ENCODE measurements at regions not wholly inside any gene's neighbourhood (a gene's known extent, or its start where the extent isn't known, plus 50 kb on each side); places are given as distances from the start of the nearest gene placed in this dataset.

- no peak for DNase-seq
Observed at GRCh38 chr5:15260356-15261268, 239.4 kb upstream of the FBXL7 start.

DNA sequence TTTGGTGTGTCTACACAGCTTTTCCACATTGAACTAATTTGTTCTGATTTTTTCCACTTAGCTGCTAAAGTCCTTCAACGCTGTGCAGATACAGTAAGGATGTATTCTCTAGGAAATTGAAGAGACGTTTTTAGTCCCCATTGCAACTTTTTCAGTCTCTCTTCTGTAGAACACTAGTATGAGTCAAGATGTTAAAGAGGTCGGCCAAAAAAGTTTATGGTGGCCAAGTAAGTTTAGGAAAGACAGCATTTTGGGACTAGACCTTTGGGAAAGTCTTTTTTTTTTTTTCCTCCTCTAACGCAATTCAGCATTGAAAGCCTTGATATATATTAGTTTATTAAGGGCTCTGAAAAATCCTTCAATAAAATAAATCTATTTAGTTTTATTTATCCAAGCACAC, 243.5 kb upstream of the FBXL7 start:
- DNase-seq, result no peak

DNA sequence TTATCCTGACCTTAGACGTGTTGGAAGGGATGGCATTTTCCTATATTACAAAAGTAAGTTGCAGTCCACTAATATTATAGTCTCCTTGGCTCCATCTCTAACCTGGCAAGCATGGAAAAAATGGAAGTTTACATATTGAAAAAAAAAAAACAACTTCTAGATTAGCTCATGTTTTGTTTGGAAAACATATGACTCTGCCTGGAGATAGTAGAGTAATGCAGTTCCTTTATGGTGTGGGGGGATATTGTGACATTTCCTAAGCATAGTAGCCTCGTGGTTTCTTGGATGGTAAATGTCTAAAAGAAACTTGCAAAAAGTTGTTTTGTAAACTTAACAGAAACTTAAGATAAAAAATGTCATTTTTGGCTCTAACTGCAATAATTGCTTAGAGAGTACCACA, 244.4 kb upstream of the FBXL7 start:
- no peak for DNase-seq

- DNase-seq, result no peak
Observed at GRCh38 chr5:15254607-15255006, 245.4 kb upstream of the FBXL7 start.

- DNase-seq, result no peak
Observed at GRCh38 chr5:15252331-15252730, 247.6 kb upstream of the FBXL7 start.

- DNase-seq, result no peak
Observed at GRCh38 chr5:15249152-15249551, 250.8 kb upstream of the FBXL7 start.

DNA sequence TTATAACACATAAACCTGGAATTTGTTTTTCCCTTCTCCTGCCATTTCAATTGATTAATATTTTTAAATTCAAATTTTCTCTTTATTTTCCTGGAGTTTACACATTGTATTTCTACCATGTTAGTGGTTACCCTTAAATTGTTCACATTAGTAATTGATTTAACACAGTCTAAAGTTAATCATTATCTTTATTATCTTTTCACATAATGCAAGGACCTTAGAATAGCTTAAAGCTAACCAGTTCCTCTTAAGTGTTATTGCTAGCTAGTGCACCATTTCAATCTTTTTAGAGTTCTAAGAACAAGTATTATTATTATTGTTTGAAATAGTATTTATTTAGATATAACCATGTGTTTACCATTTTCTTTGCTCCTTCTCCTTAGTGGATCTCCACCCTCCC, 251.2 kb upstream of the FBXL7 start:
- no peak for DNase-seq

DNA sequence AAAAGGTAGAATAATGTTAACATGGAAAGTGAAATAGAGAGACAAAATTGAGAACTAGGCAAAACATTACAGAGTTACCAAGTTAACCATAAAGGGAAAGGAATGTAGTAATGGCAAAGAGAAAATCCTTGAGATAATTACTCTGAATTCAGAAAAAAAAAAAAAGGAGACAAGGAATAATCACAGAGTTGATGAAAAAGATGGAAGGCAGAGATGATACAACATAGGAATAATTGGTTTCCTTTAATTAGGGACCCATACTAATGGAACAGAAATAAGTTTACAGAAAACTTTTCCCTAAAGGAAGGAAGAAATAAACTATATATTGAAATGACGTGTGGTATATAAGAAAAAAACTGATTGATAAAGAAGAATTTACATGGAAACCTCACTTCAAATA, 254.1 kb upstream of the FBXL7 start:
- DNase-seq, result no peak

- DNase-seq, result no peak
Observed at GRCh38 chr5:15243301-15244020, 256.5 kb upstream of the FBXL7 start.

DNA sequence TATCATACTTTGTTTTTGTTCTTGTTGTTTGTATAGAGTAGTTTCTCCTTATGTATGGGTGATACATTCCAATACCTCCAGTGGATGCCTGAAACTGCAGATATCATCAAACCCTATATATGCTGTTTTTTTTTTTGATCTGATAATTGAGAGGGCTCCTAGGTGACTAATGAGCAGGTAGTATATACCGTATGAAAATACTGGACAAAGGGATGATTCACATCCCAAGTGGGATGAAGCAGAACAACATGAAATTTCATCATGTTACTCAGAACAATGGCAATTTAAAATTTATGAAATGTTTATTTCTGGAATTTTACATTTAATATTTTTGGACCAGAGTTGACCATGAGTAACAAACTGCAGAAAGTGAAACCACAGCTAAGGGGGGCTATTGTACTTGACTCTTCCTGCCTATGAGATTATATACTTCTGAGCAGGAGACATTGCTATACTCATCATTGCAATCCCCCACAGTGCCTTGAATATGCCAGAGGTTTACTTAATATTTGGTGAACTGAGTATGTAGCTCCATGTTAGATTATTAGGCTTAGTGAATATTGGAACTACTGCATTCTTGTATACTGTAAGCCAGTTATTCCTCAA, 258.7 kb upstream of the FBXL7 start:
- no peak for DNase-seq

DNA sequence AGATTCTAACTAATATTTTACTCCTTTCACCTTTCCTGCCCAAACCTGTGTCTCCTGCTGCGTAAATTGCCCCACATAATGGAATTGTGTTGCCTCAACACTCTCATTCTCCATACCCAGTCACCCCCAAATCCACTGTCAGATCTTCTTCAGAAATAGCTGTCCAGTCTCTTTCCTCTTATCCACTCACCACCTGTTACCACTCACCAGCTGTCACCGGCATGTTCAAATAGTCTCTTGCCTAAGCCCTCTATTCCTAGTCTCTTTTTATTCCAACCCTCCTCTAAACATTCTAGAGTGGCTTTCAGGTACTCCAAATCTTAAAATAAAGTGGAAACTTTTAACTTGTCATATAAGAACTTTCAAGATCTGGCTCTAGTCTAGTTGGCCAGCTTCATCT, 262.0 kb upstream of the FBXL7 start:
- DNase-seq, result no peak

DNA sequence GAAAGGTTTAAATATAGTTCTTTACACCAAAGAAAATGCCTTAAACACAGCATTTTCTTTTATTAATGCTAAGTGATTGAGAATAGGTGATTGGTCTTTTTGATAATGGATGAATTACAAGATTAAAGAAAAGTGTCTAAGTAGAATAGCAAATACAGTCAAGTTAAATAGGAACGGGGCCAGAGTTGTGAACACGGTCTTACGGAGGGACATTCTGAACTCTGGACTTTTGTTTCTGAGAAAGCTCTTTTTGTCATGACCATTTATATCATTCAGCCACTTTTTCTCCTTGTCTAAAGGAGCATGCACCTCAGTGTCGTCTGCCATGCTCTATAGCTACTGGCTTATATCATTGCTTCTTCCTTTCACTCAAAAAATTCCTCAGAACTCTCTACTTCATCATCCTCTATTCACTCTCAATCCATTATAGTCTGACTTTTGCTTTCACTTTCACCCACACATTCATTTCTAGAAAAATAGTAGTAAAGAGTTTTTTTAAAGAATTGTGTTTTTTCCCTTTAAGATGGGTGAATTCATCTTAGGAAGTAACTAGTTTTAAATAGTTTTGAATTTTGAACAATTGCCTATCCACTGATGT, 263.0 kb upstream of the FBXL7 start:
- DNase-seq, result no peak

DNA sequence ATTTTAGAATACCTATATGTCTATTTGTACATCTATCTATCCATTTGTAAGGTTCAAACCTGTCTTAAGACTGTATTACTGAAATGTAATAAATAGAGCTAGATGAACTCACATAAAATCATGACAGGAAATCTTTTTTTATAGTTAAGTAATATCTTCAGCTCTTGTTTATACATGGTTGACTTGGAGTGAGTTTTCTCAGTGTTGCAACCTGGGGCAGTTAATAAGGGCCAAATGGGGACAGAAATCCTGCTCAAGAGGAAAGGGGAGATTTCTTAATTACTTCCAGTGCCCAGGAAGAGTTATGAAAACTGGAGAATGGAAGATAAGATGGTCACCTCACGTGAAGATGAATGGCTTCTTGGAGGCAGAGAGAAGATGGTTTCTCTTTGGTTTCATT, 265.1 kb upstream of the FBXL7 start:
- DNase-seq, result no peak

- no peak for DNase-seq
Observed at GRCh38 chr5:15234366-15234765, 265.6 kb upstream of the FBXL7 start.

GRCh38 chr5:15233566-15233965, 266.4 kb upstream of the FBXL7 start:
- DNase-seq, result no peak

DNA sequence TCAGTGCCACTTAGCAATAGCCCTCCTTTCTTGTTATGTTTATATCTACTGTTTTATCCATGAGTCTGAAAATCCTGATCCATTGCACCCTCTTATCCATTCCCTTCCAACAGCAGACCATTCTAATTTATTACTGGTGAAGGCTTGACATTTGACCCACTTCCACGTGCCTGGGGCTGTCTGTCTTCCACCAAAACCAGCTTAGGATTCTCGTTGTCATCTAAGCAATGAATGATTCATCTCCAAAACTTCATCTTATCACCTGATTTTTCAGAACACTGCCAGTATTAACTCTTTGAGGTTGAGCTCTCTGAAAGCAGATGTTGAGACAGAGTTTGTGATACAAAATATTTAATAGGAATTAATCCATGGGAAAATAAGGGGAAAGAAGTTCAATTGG, 277.8 kb upstream of the FBXL7 start:
- DNase-seq, result no peak

- no peak for DNase-seq
Observed at GRCh38 chr5:15220642-15221173, 279.3 kb upstream of the FBXL7 start.

DNA sequence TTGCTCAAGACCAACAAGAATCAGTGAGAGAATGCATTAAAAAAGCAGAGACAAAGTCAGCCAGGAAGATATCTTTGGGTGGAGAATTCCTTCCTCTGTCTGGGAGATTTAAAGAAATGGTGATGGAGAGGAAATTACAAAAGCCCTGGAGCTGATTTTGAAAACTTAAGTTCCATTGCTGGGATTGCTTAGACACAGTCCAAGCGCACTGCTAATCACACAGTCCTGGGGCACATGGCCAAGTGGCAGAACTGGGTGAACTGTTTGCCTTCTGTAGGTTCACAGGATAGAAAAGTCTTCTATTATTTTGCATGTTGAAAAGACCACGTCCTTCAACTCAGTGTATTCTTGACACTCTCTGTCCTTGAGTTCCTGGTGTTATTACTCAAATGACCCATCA, 284.9 kb upstream of the FBXL7 start:
- no peak for DNase-seq

DNA sequence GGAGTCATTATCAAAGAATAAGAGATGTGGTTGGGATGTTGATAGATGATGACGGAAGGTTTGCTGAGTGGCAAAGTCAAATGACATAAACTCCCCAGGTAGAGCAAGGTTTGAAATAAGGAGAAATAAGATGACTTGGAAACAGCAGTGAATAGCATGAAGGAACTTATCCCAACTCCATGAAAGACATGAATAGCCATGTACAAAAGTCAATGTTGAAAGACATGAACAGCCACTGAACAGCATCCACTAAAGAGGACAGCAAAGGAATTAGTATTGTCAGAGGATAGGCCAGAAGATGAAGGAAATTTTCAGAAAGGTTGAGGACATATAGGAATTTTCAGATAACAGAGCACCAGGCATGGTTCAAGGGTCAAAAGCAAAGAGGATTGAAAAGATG, 286.0 kb upstream of the FBXL7 start:
- DNase-seq, result no peak

DNA sequence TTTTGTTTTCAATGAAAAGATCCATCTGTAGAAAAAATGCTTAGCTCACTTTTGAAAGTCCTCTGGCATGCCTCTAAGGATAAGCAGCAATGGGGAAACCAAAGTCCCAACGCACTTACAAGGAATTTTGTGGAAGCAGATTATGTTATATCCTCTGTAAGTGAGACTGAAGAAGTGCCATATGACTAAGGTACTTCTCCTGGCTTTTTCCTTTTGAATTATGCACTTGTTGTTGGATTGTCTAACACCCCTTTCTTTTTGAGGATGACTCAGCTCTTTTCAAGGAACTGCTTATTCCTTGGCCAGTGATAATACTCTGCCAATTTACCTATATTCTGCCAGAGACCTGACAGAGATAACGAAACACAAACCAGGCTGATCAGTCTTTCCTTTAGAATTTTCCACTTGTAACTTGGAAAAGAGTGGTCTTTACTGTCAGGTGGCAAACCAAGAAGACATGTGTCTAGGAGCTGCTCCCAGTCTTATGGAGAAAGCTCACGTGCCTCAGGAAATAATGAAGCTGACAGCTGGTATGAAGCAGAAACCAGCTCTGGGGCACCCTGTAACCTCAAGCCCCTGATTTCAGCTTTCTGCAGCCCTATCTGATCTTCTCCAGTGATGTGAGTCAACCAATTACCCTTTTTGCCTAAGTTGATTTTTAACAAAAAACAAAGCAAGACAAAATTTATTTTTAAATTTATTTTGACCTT, 290.8 kb upstream of the FBXL7 start:
- DNase-seq, result no peak

- DNase-seq, result no peak
Observed at GRCh38 chr5:15206133-15206532, 293.8 kb upstream of the FBXL7 start.

- no peak for DNase-seq
Observed at GRCh38 chr5:15203376-15203775, 296.6 kb upstream of the FBXL7 start.

DNA sequence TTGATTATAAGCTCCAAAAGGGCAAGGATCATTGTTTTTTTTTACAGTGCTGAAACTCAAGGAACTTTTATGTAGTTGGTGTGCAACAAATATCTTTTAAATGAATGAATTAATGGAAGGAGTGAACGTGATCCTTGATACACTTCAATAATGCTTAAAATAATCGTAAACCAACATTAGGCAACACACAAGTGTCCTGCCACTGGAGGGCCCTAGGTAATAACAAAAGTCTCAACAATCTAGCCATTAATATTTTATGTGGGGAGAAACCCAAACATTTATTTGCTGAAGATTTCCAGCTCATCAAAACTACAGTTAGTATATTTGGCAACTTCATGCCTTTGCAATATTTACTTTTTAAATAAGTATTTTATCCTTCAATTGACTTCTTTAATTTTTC, 309.0 kb upstream of the FBXL7 start:
- DNase-seq, result no peak
